ENCODE measurements at regions not wholly inside any gene's neighbourhood (a gene's known extent, or its start where the extent isn't known, plus 50 kb on each side); places are given as distances from the start of the nearest gene placed in this dataset.

- TF ChIP-seq, protein P1, sequence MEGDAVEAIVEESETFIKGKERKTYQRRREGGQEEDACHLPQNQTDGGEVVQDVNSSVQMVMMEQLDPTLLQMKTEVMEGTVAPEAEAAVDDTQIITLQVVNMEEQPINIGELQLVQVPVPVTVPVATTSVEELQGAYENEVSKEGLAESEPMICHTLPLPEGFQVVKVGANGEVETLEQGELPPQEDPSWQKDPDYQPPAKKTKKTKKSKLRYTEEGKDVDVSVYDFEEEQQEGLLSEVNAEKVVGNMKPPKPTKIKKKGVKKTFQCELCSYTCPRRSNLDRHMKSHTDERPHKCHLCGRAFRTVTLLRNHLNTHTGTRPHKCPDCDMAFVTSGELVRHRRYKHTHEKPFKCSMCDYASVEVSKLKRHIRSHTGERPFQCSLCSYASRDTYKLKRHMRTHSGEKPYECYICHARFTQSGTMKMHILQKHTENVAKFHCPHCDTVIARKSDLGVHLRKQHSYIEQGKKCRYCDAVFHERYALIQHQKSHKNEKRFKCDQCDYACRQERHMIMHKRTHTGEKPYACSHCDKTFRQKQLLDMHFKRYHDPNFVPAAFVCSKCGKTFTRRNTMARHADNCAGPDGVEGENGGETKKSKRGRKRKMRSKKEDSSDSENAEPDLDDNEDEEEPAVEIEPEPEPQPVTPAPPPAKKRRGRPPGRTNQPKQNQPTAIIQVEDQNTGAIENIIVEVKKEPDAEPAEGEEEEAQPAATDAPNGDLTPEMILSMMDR (IDR thresholded peaks at IDR 0.05), result no peak
- TF ChIP-seq POLR2A (IDR thresholded peaks at IDR 0.05), result no peak
Observed at GRCh38 chr12:93003531-93004239, 74.6 kb upstream of the EEA1 start.

Data from uterus (tissue), 2 donors.